ENCODE measurements at regions not wholly inside any gene's neighbourhood (a gene's known extent, or its start where the extent isn't known, plus 50 kb on each side); places are given as distances from the start of the nearest gene placed in this dataset.
A peak's percentile ranks its signal among the peaks of the same experiment; 100 is the strongest.
"Not testable (repeated sequence)": the region's sequence is repeated elsewhere in the genome, so short reads cannot be mapped to it uniquely, and the experiment has no call there.

- Mint-ChIP-seq H3K4me1 (no peaks in the 10 kb centered on the region), H3K4me3 (no peak overlapping the region), H3K27ac (no peak overlapping the region), H3K9me3 (peaks cover 7% of the 10 kb centered on the region), H3K36me3 (no peaks in the 10 kb centered on the region)
- ATAC-seq = peak; percentile 27
- no peak for DNase-seq (ENCODE audit: low spot score in 2 of 2)
These were observed 90.2 kb upstream of the NUPR2 start for GRCh38 chr7:56206420-56206819.

- H3K27ac Mint-ChIP-seq = no peak overlapping the region
- H3K36me3 Mint-ChIP-seq = no peaks in the 10 kb centered on the region
- DNase-seq (ENCODE audit: low spot score in 2 of 2) (no peak), ATAC-seq (no peak)
- no peaks in the 10 kb centered on the region for H3K4me1 Mint-ChIP-seq
- peaks cover 9% of the 10 kb centered on the region for H3K9me3 Mint-ChIP-seq
- no peak overlapping the region for H3K4me3 Mint-ChIP-seq
These were observed 83.4 kb upstream of the NUPR2 start for GRCh38 chr7:56199639-56200038.

DNA sequence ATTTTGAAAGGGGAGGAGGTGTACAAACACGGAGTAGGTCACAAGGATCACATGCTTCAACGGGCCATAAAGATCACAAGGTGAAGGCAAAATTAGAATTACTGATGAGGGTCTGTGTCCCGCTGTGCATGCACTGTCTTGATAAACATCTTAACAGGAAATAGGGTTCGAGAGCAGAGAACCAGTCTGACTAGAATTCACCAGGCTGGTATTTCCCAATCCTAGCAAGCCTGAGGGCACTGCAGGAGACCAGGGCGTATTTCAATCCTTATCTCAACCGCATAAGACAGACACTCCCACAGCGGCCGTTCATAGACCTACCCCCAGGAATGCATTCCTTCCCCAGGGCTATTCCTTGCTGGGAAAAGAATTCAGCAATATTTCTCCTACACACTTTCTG is 80.0 kb upstream of the NUPR2 start:
- H3K4me3 Mint-ChIP-seq; ATAC-seq; H3K36me3 Mint-ChIP-seq; DNase-seq (ENCODE audit: low spot score in 2 of 2); H3K27ac Mint-ChIP-seq; H3K9me3 Mint-ChIP-seq; H3K4me1 Mint-ChIP-seq: not testable (repeated sequence)

DNA sequence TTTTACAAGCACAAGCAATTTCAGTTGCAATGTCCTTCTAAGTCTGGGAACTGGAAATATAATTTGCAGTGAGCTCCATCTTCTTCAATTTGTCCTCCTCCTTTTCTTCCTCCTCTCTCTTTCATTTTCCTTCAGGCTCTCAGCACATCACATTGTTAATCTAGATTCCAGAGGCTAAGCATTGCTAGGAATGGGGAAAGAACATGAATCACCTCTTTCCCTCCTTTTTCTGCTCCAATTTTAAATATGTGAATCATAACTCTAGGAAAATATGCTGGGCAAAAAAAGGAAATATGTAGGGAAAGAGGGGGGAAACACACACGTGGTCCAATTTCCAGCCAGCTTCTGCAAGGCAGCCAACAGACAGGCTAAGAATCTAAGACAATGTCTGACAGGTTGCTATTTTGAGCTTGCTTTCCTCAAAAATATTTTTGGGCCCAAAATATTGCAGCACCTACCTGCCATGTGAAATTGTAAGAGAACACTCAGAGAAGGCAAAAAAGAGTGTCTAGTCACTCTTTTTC is 72.7 kb upstream of the NUPR2 start:
- Mint-ChIP-seq H3K9me3 (no peaks in the 10 kb centered on the region), H3K4me1 (no peaks in the 10 kb centered on the region), H3K4me3 (no peak overlapping the region), H3K27ac (no peak overlapping the region), H3K36me3 (no peaks in the 10 kb centered on the region)
- ATAC-seq (no peak), DNase-seq (ENCODE audit: low spot score in 2 of 2) (no peak)

DNA sequence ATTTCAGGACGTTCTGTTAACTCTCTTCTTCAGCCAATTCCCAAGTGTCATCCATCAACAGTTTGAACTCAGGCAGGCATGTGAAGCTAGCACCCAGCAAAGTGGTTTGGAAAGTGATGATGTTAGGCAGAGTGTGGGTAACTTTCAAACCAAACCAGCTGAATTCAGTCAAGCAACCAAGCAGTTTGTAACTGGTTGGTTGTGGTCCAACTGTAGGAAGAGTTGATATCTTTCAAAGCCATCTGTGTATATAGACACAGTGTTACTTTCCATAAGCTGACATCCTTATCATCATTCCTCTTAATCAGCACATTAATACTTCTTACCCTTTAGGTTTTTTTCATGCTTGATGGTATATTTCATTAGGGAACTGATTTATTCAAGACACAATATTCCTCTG is 72.2 kb upstream of the NUPR2 start:
- no peaks in the 10 kb centered on the region for H3K9me3 Mint-ChIP-seq
- no peaks in the 10 kb centered on the region for H3K4me1 Mint-ChIP-seq
- DNase-seq (ENCODE audit: low spot score in 2 of 2) = no peak
- no peaks in the 10 kb centered on the region for H3K36me3 Mint-ChIP-seq
- no peak overlapping the region for H3K4me3 Mint-ChIP-seq
- no peak for ATAC-seq
- no peak overlapping the region for H3K27ac Mint-ChIP-seq

- H3K4me1 Mint-ChIP-seq = no peaks in the 10 kb centered on the region
- ATAC-seq = no peak
- no peak overlapping the region for H3K4me3 Mint-ChIP-seq
- H3K27ac Mint-ChIP-seq = no peak overlapping the region
- no peaks in the 10 kb centered on the region for H3K9me3 Mint-ChIP-seq
- no peak for DNase-seq (ENCODE audit: low spot score in 2 of 2)
- H3K36me3 Mint-ChIP-seq = no peaks in the 10 kb centered on the region
These were observed 64.8 kb upstream of the NUPR2 start for GRCh38 chr7:56181010-56181409.

- H3K4me3 Mint-ChIP-seq = no peak overlapping the region
- H3K27ac Mint-ChIP-seq = no peak overlapping the region
- no peaks in the 10 kb centered on the region for H3K9me3 Mint-ChIP-seq
- H3K36me3 Mint-ChIP-seq = no peaks in the 10 kb centered on the region
- H3K4me1 Mint-ChIP-seq = no peaks in the 10 kb centered on the region
- ATAC-seq (no peak), DNase-seq (ENCODE audit: low spot score in 2 of 2) (no peak)
These were observed 59.6 kb upstream of the NUPR2 start for GRCh38 chr7:56175771-56176170.

DNA sequence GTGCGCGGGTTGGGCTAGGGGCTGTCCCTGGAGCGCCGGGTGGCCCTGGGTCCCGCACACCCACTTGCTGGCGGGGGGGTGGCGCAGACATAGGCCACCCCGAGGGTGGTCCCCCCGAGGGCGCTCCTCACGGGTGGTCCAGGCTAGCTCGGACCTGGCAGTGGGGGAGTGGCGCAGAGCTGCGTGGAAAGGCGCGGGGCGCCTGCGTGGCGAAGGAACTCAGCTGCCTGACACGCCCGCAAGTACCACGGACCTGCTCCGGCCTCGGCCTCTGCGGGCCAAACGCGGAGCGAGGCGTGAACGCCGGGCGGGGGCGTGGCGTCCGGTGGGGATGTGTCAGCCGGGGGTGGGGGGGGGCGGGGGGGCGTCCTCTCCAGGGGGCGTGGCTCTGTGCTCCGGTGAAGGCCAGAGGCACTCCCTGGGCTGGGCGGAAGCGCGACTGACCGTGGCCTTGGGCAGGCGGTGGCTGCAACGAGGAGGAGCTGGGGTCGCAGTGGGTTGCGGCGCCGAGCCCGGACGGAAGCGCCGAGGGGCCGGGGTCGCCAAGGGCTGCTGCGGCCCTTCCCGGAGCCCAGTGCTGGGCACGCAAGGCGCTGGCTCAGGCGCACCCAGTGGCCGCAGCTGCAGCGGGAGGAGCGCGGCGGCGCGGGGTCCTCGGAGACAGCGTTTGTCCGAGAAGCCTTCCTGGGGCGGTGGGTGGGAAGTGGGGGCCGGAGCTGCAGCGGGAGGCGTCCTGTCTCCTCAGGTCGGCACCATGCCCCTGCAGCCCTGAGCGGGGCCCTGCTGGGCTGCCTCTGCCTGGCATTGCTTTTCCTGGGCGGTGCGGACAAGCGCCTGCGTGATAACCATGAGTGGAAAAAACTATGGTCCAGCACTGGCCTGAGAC is 58.9 kb upstream of the NUPR2 start:
- Mint-ChIP-seq H3K4me3 (no peak overlapping the region), H3K27ac (no peak overlapping the region), H3K4me1 (no peaks in the 10 kb centered on the region), H3K36me3 (no peaks in the 10 kb centered on the region), H3K9me3 (no peaks in the 10 kb centered on the region)
- no peak for ATAC-seq
- no peak for DNase-seq (ENCODE audit: low spot score in 2 of 2)

GRCh38 chr7:56174346-56174874 is 58.2 kb upstream of the NUPR2 start:
- H3K4me1 Mint-ChIP-seq = no peaks in the 10 kb centered on the region
- H3K27ac Mint-ChIP-seq = no peak overlapping the region
- H3K4me3 Mint-ChIP-seq = no peak overlapping the region
- DNase-seq (ENCODE audit: low spot score in 2 of 2) = no peak
- H3K36me3 Mint-ChIP-seq = no peaks in the 10 kb centered on the region
- no peaks in the 10 kb centered on the region for H3K9me3 Mint-ChIP-seq
- no peak for ATAC-seq

All from stimulated activated effector memory CD8-positive, alpha-beta T cell treated with anti-CD3 and anti-CD28 coated beads, Interleukin-12 subunit alpha, Interleukin-12 subunit beta, amount 100 ng/mL, for 72 hours (primary cell).